Peyer's patch (tissue), 4 donors: ENCODE measurements at regions not wholly inside any gene's neighbourhood (a gene's known extent, or its start where the extent isn't known, plus 50 kb on each side); places are given as distances from the start of the nearest gene placed in this dataset.

ENCODE experiments used
- CTCF ChIP-seq, 6 experiments: fragments of 450-650 bp in 4 of 6; fragments of 200-600 bp in 2 of 6; sonication (generic) in 1 of 6; IDR thresholded peaks; one replicate each; pipeline ENCODE4 v1.5.1; 2017 to 2019; ENCODE audit warnings: antibody characterized with exemption in 6 of 6, mild to moderate bottlenecking in 3 of 6, moderate library complexity in 1 of 6
- POLR2A ChIP-seq, 2 donors: fragments of 450-650 bp; IDR thresholded peaks; one replicate each; pipeline ENCODE4 v1.5.1; 2017; ENCODE audit warnings: antibody characterized with exemption in 2 of 2, mild to moderate bottlenecking in 2 of 2, moderate library complexity in 2 of 2

GRCh38 chr12:86721713-86722397 lies 465.7 kb upstream of the MGAT4C start:
- TF ChIP-seq CTCF (IDR thresholded peaks at IDR 0.05): no peak
- TF ChIP-seq POLR2A (IDR thresholded peaks at IDR 0.05): no peak
